IMR-90 (cell line): ENCODE measurements at regions not wholly inside any gene's neighbourhood (a gene's known extent, or its start where the extent isn't known, plus 50 kb on each side); places are given as distances from the start of the nearest gene placed in this dataset.

Experiments used
- ATAC-seq: fragments of 200-7000 bp; cut with Tn5 transposase; 2 replicates; pipeline ENCODE4 v1.9.1; 2020; ENCODE audit warnings: low read depth, mild to moderate bottlenecking, moderate library complexity
- BruUV-seq: library from RNA; stranded (reverse); fragments of 400-500 nt; replicated peaks from 2 replicates; lab custom pipeline; 2021; lab: Mats Ljungman, UMichigan
- CTCF ChIA-PET: fragments of 300-600 bp; formaldehyde crosslinking; extraction: SDS; loops from one replicate; lab custom pipeline; 2021; ENCODE audit warnings: antibody characterized with exemption; lab: Yijun Ruan, JAX
- POLR2A ChIA-PET: fragments of 300-600 bp; sonication (Branson Sonifier 250); formaldehyde crosslinking; loops from one replicate; lab custom pipeline; 2022; ENCODE audit warnings: antibody characterized with exemption; ENCODE audit not compliant: unreplicated experiment; lab: Charles Lee
- DNase-seq: peaks from one replicate; pipeline ENCODE4 v3.0.0; 2013
- H2AFZ ChIP-seq: replicated peaks from 2 replicates; pipeline ENCODE3; 2013; ENCODE audit warnings: low read length, mild to moderate bottlenecking; ENCODE audit not compliant: poor library complexity
- H2AK5ac ChIP-seq: 2 replicates; pipeline ENCODE4 v1.6.1; 2013; ENCODE audit warnings: low read depth, low read length, inconsistent platforms
- H2AK9ac ChIP-seq: replicated peaks from 2 replicates; pipeline ENCODE3; 2013; ENCODE audit warnings: mild to moderate bottlenecking, low read depth, low read length, moderate library complexity; ENCODE audit not compliant: poor library complexity
- H2BK120ac ChIP-seq: 2 replicates; pipeline ENCODE4 v1.6.1; 2013; ENCODE audit warnings: low read depth, low read length, inconsistent platforms
- H2BK15ac ChIP-seq: 3 replicates; pipeline ENCODE4 v1.6.1; 2013; ENCODE audit warnings: low read depth, low read length, inconsistent platforms
- H2BK20ac ChIP-seq: 2 replicates; pipeline ENCODE4 v1.6.1; 2013; ENCODE audit warnings: low read depth, mild to moderate bottlenecking, inconsistent platforms, low read length, moderate library complexity
- H2BK5ac ChIP-seq: 2 replicates; pipeline ENCODE4 v1.6.1; 2013; ENCODE audit warnings: mild to moderate bottlenecking, low read depth, low read length, inconsistent platforms; ENCODE audit not compliant: poor library complexity, severe bottlenecking
- H3K14ac ChIP-seq: replicated peaks from 2 replicates; pipeline ENCODE4 v1.6.1; 2013; ENCODE audit warnings: low read depth, low read length, inconsistent platforms
- H3K18ac ChIP-seq: 2 replicates; pipeline ENCODE4 v1.6.1; 2013; ENCODE audit warnings: low read depth, low read length, control low read depth
- H3K23ac ChIP-seq: 2 replicates; pipeline ENCODE4 v1.6.1; 2013; ENCODE audit warnings: low read depth, low read length, inconsistent platforms
- H3K27ac ChIP-seq: 2 replicates; pipeline ENCODE4 v1.5.1; 2013; ENCODE audit warnings: mild to moderate bottlenecking, control low read depth, low read length; ENCODE audit not compliant: insufficient read depth
- H3K27me3 ChIP-seq: 2 replicates; pipeline ENCODE4 v1.6.1; 2013; ENCODE audit warnings: low read length; ENCODE audit not compliant: control insufficient read depth, insufficient read depth
- H3K36me3 ChIP-seq: 2 replicates; pipeline ENCODE4 v1.6.1; 2013; ENCODE audit warnings: low read length, mixed read lengths; ENCODE audit not compliant: control insufficient read depth, insufficient read depth
- H3K4ac ChIP-seq: 2 replicates; pipeline ENCODE4 v1.6.1; 2013; ENCODE audit warnings: low read depth, low read length, inconsistent platforms
- H3K4me1 ChIP-seq: 2 replicates; pipeline ENCODE4 v1.6.1; 2013; ENCODE audit warnings: low read length, mixed read lengths; ENCODE audit not compliant: control insufficient read depth, insufficient read depth
- H3K4me2 ChIP-seq: 2 replicates; pipeline ENCODE4 v1.6.1; 2013; ENCODE audit warnings: low read depth, mild to moderate bottlenecking, control low read depth, low read length, moderate library complexity
- H3K4me3 ChIP-seq: 2 replicates; pipeline ENCODE4 v1.5.1; 2013; ENCODE audit warnings: low read depth, mild to moderate bottlenecking, control low read depth, low read length, moderate library complexity; ENCODE audit not compliant: insufficient read depth
- H3K56ac ChIP-seq: 2 replicates; pipeline ENCODE4 v1.6.1; 2013; ENCODE audit warnings: low read length, inconsistent platforms; ENCODE audit not compliant: insufficient read depth; ENCODE audit errors: extremely low read depth
- H3K79me1 ChIP-seq, 2 experiments: 2 replicates each; pipeline ENCODE4 v1.6.1; 2013; ENCODE audit warnings: low read length in 2 of 2, inconsistent platforms in 1 of 2, low read depth in 1 of 2
- H3K9ac ChIP-seq: 2 replicates; pipeline ENCODE4 v1.6.1; 2013; ENCODE audit warnings: low read depth, low read length, control low read depth
- H3K9me1 ChIP-seq: 2 replicates; pipeline ENCODE4 v1.6.1; 2013; ENCODE audit warnings: low read length, inconsistent platforms; ENCODE audit not compliant: insufficient read depth
- H3K9me3 ChIP-seq: 2 replicates; pipeline ENCODE4 v1.6.1; 2013; ENCODE audit warnings: low read length; ENCODE audit not compliant: control insufficient read depth, insufficient read depth
- H4K20me1 ChIP-seq: 2 replicates; pipeline ENCODE4 v1.6.1; 2013; ENCODE audit warnings: low read length, inconsistent platforms; ENCODE audit not compliant: insufficient read depth
- H4K5ac ChIP-seq: 2 replicates; pipeline ENCODE4 v1.6.1; 2013; ENCODE audit warnings: mild to moderate bottlenecking, low read depth, low read length, control low read depth
- H4K8ac ChIP-seq, 2 experiments: 2 replicates each; pipeline ENCODE4 v1.6.1; 2013; ENCODE audit warnings: low read depth in 2 of 2, low read length in 2 of 2, control low read depth in 1 of 2, inconsistent platforms in 1 of 2
- H4K91ac ChIP-seq: 2 replicates; pipeline ENCODE4 v1.6.1; 2013; ENCODE audit warnings: low read depth, low read length, inconsistent platforms; ENCODE audit not compliant: insufficient read depth
- ELK1 ChIP-seq: fragments of 150-350 bp; IDR thresholded peaks from 2 replicates; pipeline ENCODE4 v1.6.1; 2016; ENCODE audit warnings: low read depth, mild to moderate bottlenecking, low read length, moderate library complexity, borderline replicate concordance
- MAFK ChIP-seq: IDR thresholded peaks from 2 replicates; pipeline ENCODE4 v1.6.1; 2012; ENCODE audit warnings: low read depth, low read length, improper control_type of control experiment
- MXI1 ChIP-seq: IDR thresholded peaks from 2 replicates; pipeline ENCODE4 v1.6.1; 2012; ENCODE audit warnings: low read depth, mild to moderate bottlenecking, low read length, moderate library complexity, borderline replicate concordance
- SMC3 ChIP-seq: fragments of 150-350 bp; IDR thresholded peaks from 2 replicates; pipeline ENCODE4 v1.6.1; 2016; ENCODE audit warnings: low read depth, mild to moderate bottlenecking, antibody characterized with exemption, low read length, moderate library complexity
- whole genome bisulfite sequencing, 2 experiments: methylation state at CpG; one replicate each; pipeline versions ENCODE4 v1.1.5 to v1.1.7; 2013; ENCODE audit warnings: missing lambda C conversion rate in 2 of 2; ENCODE audit not compliant: insufficient read length in 1 of 2; ENCODE audit errors: extremely low coverage in 2 of 2; 5-methylcytosine and 5-hydroxymethylcytosine counted together
- dilution Hi-C: fragments of 300-500 bp; cut with HindIII; formaldehyde crosslinking; loops from one replicate; pipeline ENCODE4 v1.14.3; 2018; ENCODE audit warnings: low sequenced_read_pairs; ENCODE audit not compliant: unreplicated experiment
- in situ Hi-C: fragments of 300-500 bp; cut with MboI; formaldehyde crosslinking; loops from 3 replicates; pipeline ENCODE4 v1.14.3; 2019; ENCODE audit warnings: low sequenced_read_pairs, inconsistent platforms, mixed read lengths
- intact Hi-C: fragments of 100-400 bp; cut with micrococcal nuclease; formaldehyde crosslinking; loops from 2 replicates; pipeline ENCODE4 v1.10.0; 2022

GRCh38 chr4:81599742-81600380 is 128.2 kb upstream of the RASGEF1B start:
- no peak overlapping the region for H2AK9ac ChIP-seq
- no peaks in the 10 kb centered on the region for H3K36me3 ChIP-seq
- no peaks in the 10 kb centered on the region for H4K20me1 ChIP-seq
- no peak overlapping the region for H3K56ac ChIP-seq
- no peak overlapping the region for H3K4me3 ChIP-seq
- H2AFZ ChIP-seq: no peak overlapping the region
- no peak overlapping the region for H2BK20ac ChIP-seq
- no peak overlapping the region for H3K9ac ChIP-seq
- no peak overlapping the region for H3K18ac ChIP-seq
- intact Hi-C loops (no loop called here), dilution Hi-C loops (no loop called here), in situ Hi-C loops (no loop called here)
- WGBS, 2 experiments: no CpG with 5 or more reads among the region's 5 CpGs
- no peak overlapping the region for H3K4me2 ChIP-seq
- H2BK15ac ChIP-seq: no peak overlapping the region
- H3K9me1 ChIP-seq: no peaks in the 10 kb centered on the region
- ATAC-seq: no peak
- no peaks in the 10 kb centered on the region for H3K79me1 ChIP-seq
- H3K27ac ChIP-seq: no peak overlapping the region
- H3K4ac ChIP-seq: no peak overlapping the region
- ChIA-PET CTCF (no interaction called here), POLR2A (no interaction called here)
- no peak overlapping the region for H4K5ac ChIP-seq
- no peak overlapping the region for H2AK5ac ChIP-seq
- H2BK5ac ChIP-seq: no peak overlapping the region
- no peak overlapping the region for H4K91ac ChIP-seq
- H4K8ac ChIP-seq: no peak overlapping the region
- no peak overlapping the region for H3K23ac ChIP-seq
- no peak for DNase-seq
- no TSS peak for BruUV-seq
- H2BK120ac ChIP-seq: no peak overlapping the region
- TF ChIP-seq MXI1: no peak
- no peak for TF ChIP-seq ELK1
- TF ChIP-seq MAFK: no peak
- no peak for TF ChIP-seq SMC3
- H3K27me3 ChIP-seq: no peaks in the 10 kb centered on the region; the same call in 1 of the 2 replicates
- no peaks in the 10 kb centered on the region for H3K4me1 ChIP-seq
- H3K9me3 ChIP-seq: no peaks in the 10 kb centered on the region
- no peak overlapping the region for H3K14ac ChIP-seq
